B cell (primary cell): ENCODE measurements at regions not wholly inside any gene's neighbourhood (a gene's known extent, or its start where the extent isn't known, plus 50 kb on each side); places are given as distances from the start of the nearest gene placed in this dataset.

Experiments used
- ATAC-seq: fragments of 200-7000 bp; cut with Tn5 transposase; one replicate; pipeline ENCODE4 v1.10.0; 2021; ENCODE audit warnings: low read depth, mild to moderate bottlenecking, moderate number of reproducible peaks, moderate library complexity
- CTCF ChIA-PET: fragments of 350-600 bp; sonication (Branson Sonifier 250); formaldehyde crosslinking; loops from one replicate; lab custom pipeline; 2021; ENCODE audit warnings: antibody characterized with exemption, inconsistent platforms; lab: Charles Lee
- POLR2A ChIA-PET: fragments of 350-600 bp; sonication (Branson Sonifier 250); formaldehyde crosslinking; loops from one replicate; lab custom pipeline; 2021; ENCODE audit warnings: antibody characterized with exemption; lab: Charles Lee
- DNase-seq: peaks from one replicate; pipeline ENCODE4 v3.0.0; 2013
- H2AFZ ChIP-seq: 2 replicates; pipeline ENCODE4 v1.6.1; 2012; ENCODE audit warnings: mild to moderate bottlenecking, low read depth, low read length; ENCODE audit not compliant: insufficient read depth, poor library complexity, severe bottlenecking
- H3K27ac ChIP-seq, 2 donors: 1 replicate in 1 of 2; 2 replicates in 1 of 2; pipeline ENCODE4 v1.5.1; 2012 to 2013; ENCODE audit warnings: low read length in 2 of 2, mild to moderate bottlenecking in 2 of 2, moderate library complexity in 1 of 2
- H3K27me3 ChIP-seq, 4 experiments: fragments of 200-600 bp in 1 of 4; sonication (generic) in 1 of 4; replicated peaks in 1 of 4; 1 replicate in 2 of 4; 2 replicates in 2 of 4; pipeline versions ENCODE4 v1.6.1 to v1.7.0; 2013 to 2016; ENCODE audit warnings: low read length in 3 of 4, mild to moderate bottlenecking in 2 of 4, mixed read lengths in 1 of 4, moderate library complexity in 1 of 4; ENCODE audit not compliant: insufficient read depth in 4 of 4, control insufficient read depth in 3 of 4; ENCODE audit errors: control extremely low read depth in 1 of 4
- H3K36me3 ChIP-seq, 2 experiments: replicated peaks in 1 of 2; 1 replicate in 1 of 2; 2 replicates in 1 of 2; pipeline versions ENCODE4 v1.6.1 to v1.7.1; 2013; ENCODE audit warnings: low read length in 1 of 2; ENCODE audit not compliant: insufficient read depth in 2 of 2, control insufficient read depth in 1 of 2; ENCODE audit errors: control extremely low read depth in 1 of 2, extremely low read depth in 1 of 2
- H3K4me1 ChIP-seq, 2 donors: fragments of 200-600 bp in 1 of 2; sonication (generic) in 1 of 2; 1 replicate in 1 of 2; 2 replicates in 1 of 2; pipeline versions ENCODE4 v1.5.1 to v1.6.1; 2013 to 2017; ENCODE audit warnings: low read length in 2 of 2; ENCODE audit not compliant: control insufficient read depth in 2 of 2, insufficient read depth in 2 of 2
- H3K4me2 ChIP-seq: replicated peaks from 2 replicates; pipeline ENCODE3; 2012; ENCODE audit warnings: mild to moderate bottlenecking, low read depth, low read length; ENCODE audit not compliant: poor library complexity, severe bottlenecking
- H3K4me3 ChIP-seq, 5 experiments: fragments of 200-600 bp in 1 of 5; sonication (generic) in 1 of 5; 1 replicate in 3 of 5; 2 replicates in 2 of 5; pipeline versions ENCODE4 v1.5.1 to v1.7.0; 2011 to 2016; ENCODE audit warnings: low read length in 4 of 5, mild to moderate bottlenecking in 4 of 5, low read depth in 2 of 5, control low read depth in 1 of 5, moderate library complexity in 1 of 5; ENCODE audit not compliant: insufficient read depth in 1 of 5; ENCODE audit errors: control extremely low read depth in 1 of 5, extremely low read depth in 1 of 5
- H3K79me2 ChIP-seq: fragments of 200-600 bp; sonication (generic); one replicate; pipeline ENCODE4 v1.6.0; 2016; ENCODE audit warnings: low read length; ENCODE audit not compliant: control insufficient read depth, insufficient read depth
- H3K9ac ChIP-seq: fragments of 200-600 bp; sonication (generic); 2 replicates; pipeline ENCODE4 v1.6.1; 2017; ENCODE audit warnings: mild to moderate bottlenecking, low read length, moderate library complexity
- H3K9me3 ChIP-seq, 3 donors: one replicate each; pipeline versions ENCODE4 v1.6.1 to v1.7.1; 2013; ENCODE audit warnings: low read length in 2 of 3; ENCODE audit not compliant: control insufficient read depth in 2 of 3, insufficient read depth in 1 of 3; ENCODE audit errors: control extremely low read depth in 1 of 3
- H4K20me1 ChIP-seq: 2 replicates; pipeline ENCODE4 v1.6.0; 2012; ENCODE audit warnings: mild to moderate bottlenecking, low read length; ENCODE audit not compliant: insufficient read depth, control insufficient read depth, poor library complexity, severe bottlenecking
- H3K27ac Mint-ChIP-seq: one replicate; pipeline ENCODE4 v1.8.0; 2021; ENCODE audit warnings: mixed read lengths
- H3K27me3 Mint-ChIP-seq: one replicate; pipeline ENCODE4 v1.8.0; 2021; ENCODE audit warnings: mixed read lengths
- H3K4me1 Mint-ChIP-seq: one replicate; pipeline ENCODE4 v1.8.0; 2021; ENCODE audit warnings: mixed read lengths
- H3K4me3 Mint-ChIP-seq: one replicate; pipeline ENCODE4 v1.8.0; 2021; ENCODE audit warnings: mixed read lengths
- H3K9me3 Mint-ChIP-seq: one replicate; pipeline ENCODE4 v1.8.0; 2022; ENCODE audit warnings: mixed read lengths; ENCODE audit not compliant: insufficient read depth
- EZH2 ChIP-seq: IDR thresholded peaks from 2 replicates; pipeline ENCODE4 v1.6.1; 2012; ENCODE audit warnings: borderline replicate concordance, low read depth, mild to moderate bottlenecking, moderate library complexity, low read length; ENCODE audit not compliant: insufficient read depth, poor library complexity, severe bottlenecking
- WGBS: methylation state at CpG from one replicate; pipeline ENCODE4 v1.1.5; 2013; ENCODE audit warnings: missing lambda C conversion rate; ENCODE audit not compliant: insufficient coverage; 5-methylcytosine and 5-hydroxymethylcytosine counted together
- intact Hi-C: fragments of 100-400 bp; cut with micrococcal nuclease; formaldehyde crosslinking; loops from one replicate; pipeline ENCODE4 v1.10.0; 2022
- TF ChIP-seq, protein P1 (sequence below): fragments of 200-600 bp; IDR thresholded peaks from one replicate; pipeline ENCODE4 v1.8.0; 2022; ENCODE audit warnings: antibody characterized with exemption, mild to moderate bottlenecking

DNA sequence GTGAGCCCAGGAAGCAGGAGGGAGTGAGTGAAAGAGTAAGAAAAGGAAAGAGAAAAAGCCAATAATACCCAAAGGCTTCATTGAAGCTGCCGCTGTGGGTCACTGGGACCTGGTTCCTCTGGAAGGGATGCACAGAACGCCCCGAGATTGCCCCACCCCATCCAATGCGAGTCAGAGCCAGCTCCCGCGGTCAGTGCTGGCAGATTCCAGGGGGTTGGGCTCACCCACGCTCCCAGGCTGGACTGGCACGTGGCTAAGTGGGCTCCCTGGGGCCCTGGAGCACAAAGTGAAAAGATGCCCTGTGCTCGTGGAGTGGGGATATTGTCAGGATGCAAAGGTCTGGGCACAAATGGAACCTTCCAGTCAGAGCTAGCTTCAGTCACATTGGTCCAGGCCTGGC, 117.0 kb downstream of the OAT start:
- TF ChIP-seq, protein P1, sequence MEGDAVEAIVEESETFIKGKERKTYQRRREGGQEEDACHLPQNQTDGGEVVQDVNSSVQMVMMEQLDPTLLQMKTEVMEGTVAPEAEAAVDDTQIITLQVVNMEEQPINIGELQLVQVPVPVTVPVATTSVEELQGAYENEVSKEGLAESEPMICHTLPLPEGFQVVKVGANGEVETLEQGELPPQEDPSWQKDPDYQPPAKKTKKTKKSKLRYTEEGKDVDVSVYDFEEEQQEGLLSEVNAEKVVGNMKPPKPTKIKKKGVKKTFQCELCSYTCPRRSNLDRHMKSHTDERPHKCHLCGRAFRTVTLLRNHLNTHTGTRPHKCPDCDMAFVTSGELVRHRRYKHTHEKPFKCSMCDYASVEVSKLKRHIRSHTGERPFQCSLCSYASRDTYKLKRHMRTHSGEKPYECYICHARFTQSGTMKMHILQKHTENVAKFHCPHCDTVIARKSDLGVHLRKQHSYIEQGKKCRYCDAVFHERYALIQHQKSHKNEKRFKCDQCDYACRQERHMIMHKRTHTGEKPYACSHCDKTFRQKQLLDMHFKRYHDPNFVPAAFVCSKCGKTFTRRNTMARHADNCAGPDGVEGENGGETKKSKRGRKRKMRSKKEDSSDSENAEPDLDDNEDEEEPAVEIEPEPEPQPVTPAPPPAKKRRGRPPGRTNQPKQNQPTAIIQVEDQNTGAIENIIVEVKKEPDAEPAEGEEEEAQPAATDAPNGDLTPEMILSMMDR: no peak
- no peak for TF ChIP-seq EZH2
- no peaks in the 10 kb centered on the region for H3K4me1 Mint-ChIP-seq
- Histone ChIP-seq H3K27me3 (no peaks in the 10 kb centered on the region), H2AFZ (no peak overlapping the region), H3K4me1 (no peaks in the 10 kb centered on the region), H4K20me1 (no peaks in the 10 kb centered on the region), H3K9me3 (peaks cover 0 to 28% (median 9%) of the 10 kb centered on the region in 3 donors), H3K4me2 (no peak overlapping the region), H3K9ac (no peak overlapping the region), H3K4me3 (no peak overlapping the region), H3K79me2 (no peaks in the 10 kb centered on the region), H3K27ac (no peak overlapping the region), H3K36me3 (no peaks in the 10 kb centered on the region)
- H3K27me3 Mint-ChIP-seq: no peaks in the 10 kb centered on the region
- ChIA-PET CTCF (no interaction called here), POLR2A (no interaction called here)
- WGBS: 81% methylated on average over 7 of the region's 9 CpGs
- H3K9me3 Mint-ChIP-seq: peaks cover 7% of the 10 kb centered on the region
- no peak overlapping the region for H3K4me3 Mint-ChIP-seq
- no peak for ATAC-seq
- DNase-seq: no peak
- intact Hi-C loops: no loop called here
- no peak overlapping the region for H3K27ac Mint-ChIP-seq

DNA sequence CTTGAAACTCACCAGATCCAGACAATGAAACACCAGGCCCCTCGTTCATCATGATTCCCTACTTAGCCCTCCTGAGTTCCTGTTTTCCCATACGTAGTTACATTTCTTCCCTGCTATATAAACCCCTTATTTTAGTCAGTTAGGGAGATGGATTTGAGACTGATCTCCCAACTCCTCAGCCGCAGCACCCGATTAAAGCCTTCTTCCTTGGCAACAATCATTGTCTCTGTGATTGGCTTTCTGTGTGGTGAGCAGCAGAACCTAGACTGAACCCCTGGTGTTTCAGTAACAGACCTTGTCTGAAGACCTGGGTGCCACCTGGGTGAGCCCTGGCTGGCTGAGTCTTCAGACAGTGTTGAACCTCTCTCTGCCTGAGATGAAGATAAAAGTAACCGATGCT, 118.0 kb downstream of the OAT start:
- intact Hi-C loops: no loop called here
- no peaks in the 10 kb centered on the region for H3K4me1 Mint-ChIP-seq
- peaks cover 0 to 28% (median 9%) of the 10 kb centered on the region in 3 donors for H3K9me3 ChIP-seq
- no peak overlapping the region for H3K4me3 Mint-ChIP-seq
- ATAC-seq: no peak
- H2AFZ ChIP-seq: no peak overlapping the region
- no peak overlapping the region for H3K27ac Mint-ChIP-seq
- H3K79me2 ChIP-seq: no peaks in the 10 kb centered on the region
- 98% methylated on average over 3 of the region's 5 CpGs for WGBS
- no peaks in the 10 kb centered on the region for H3K27me3 Mint-ChIP-seq
- no peak overlapping the region for H3K27ac ChIP-seq
- H3K36me3 ChIP-seq: no peaks in the 10 kb centered on the region
- CTCF ChIA-PET: no interaction called here
- POLR2A ChIA-PET: no interaction called here
- peaks cover 7% of the 10 kb centered on the region for H3K9me3 Mint-ChIP-seq
- no peak for DNase-seq
- H3K4me3 ChIP-seq: no peak overlapping the region
- H3K9ac ChIP-seq: no peak overlapping the region
- no peak for TF ChIP-seq EZH2
- TF ChIP-seq, protein P1: no peak
- H3K4me2 ChIP-seq: no peak overlapping the region
- no peaks in the 10 kb centered on the region for H3K27me3 ChIP-seq
- H4K20me1 ChIP-seq: no peaks in the 10 kb centered on the region
- no peaks in the 10 kb centered on the region for H3K4me1 ChIP-seq
